Omental fat pad (tissue), 3 donors: ENCODE measurements at regions not wholly inside any gene's neighbourhood (a gene's known extent, or its start where the extent isn't known, plus 50 kb on each side); places are given as distances from the start of the nearest gene placed in this dataset.

Experiments used
- ATAC-seq: fragments of 150-250 bp; one replicate; pipeline ENCODE4 v1.9.1; 2016; ENCODE audit warnings: mild to moderate bottlenecking, moderate library complexity; ENCODE audit not compliant: low FRiP score
- DNase-seq: peaks from one replicate; pipeline ENCODE4 v3.0.0-alpha.2; 2019; ENCODE audit warnings: low spot score
- TF ChIP-seq, protein P1 (sequence below), 3 donors: fragments of 450-650 bp; IDR thresholded peaks; one replicate each; pipeline ENCODE4 v1.5.1; 2016 to 2017; ENCODE audit warnings: antibody characterized with exemption in 3 of 3, mild to moderate bottlenecking in 3 of 3, moderate library complexity in 2 of 3

DNA sequence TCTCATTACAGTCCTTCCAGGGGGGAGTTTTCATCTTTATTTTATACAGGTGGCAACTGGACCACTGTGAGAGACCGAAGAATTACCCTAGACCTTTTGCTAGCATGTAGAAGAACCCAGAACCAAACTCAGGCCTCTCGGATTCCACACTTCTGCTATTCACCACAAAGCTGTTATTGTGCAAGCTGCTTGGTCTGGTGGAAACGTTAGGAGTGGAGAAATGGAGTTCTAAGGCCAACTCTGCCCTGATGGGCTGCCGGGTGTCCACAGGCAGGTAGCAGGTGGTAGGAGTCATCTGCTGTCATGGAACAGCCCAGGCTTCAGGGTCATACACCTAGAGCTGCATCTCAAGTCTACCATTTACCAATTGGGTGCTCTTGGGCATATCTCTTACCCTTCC lies 218.8 kb downstream of the BCL11A start:
- no peak for DNase-seq
- ATAC-seq, result no peak
- TF ChIP-seq, protein P1, sequence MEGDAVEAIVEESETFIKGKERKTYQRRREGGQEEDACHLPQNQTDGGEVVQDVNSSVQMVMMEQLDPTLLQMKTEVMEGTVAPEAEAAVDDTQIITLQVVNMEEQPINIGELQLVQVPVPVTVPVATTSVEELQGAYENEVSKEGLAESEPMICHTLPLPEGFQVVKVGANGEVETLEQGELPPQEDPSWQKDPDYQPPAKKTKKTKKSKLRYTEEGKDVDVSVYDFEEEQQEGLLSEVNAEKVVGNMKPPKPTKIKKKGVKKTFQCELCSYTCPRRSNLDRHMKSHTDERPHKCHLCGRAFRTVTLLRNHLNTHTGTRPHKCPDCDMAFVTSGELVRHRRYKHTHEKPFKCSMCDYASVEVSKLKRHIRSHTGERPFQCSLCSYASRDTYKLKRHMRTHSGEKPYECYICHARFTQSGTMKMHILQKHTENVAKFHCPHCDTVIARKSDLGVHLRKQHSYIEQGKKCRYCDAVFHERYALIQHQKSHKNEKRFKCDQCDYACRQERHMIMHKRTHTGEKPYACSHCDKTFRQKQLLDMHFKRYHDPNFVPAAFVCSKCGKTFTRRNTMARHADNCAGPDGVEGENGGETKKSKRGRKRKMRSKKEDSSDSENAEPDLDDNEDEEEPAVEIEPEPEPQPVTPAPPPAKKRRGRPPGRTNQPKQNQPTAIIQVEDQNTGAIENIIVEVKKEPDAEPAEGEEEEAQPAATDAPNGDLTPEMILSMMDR (IDR thresholded peaks at IDR 0.05), result no peak

DNA sequence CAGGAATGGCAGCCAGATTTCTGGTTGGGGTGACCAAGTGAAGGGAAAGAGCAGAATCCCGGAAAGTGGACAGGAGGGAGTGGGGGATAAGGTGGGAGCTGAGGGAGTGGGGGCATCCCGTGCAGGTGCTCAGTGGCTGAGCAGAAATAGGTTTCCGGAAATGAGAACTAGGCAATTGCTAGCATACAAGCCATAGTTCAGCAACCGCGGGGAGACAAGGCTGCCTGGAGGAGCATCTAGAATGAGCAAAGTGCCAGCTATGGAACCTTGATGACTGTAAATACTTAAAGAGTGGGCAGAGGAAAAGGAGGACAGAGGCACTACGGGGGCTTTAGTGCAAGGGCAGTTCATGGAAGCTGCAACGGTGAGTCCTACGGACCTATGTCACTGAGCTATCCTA lies 220.2 kb downstream of the BCL11A start:
- DNase-seq, result no peak
- TF ChIP-seq, protein P1 (IDR thresholded peaks at IDR 0.05), result no peak

DNA sequence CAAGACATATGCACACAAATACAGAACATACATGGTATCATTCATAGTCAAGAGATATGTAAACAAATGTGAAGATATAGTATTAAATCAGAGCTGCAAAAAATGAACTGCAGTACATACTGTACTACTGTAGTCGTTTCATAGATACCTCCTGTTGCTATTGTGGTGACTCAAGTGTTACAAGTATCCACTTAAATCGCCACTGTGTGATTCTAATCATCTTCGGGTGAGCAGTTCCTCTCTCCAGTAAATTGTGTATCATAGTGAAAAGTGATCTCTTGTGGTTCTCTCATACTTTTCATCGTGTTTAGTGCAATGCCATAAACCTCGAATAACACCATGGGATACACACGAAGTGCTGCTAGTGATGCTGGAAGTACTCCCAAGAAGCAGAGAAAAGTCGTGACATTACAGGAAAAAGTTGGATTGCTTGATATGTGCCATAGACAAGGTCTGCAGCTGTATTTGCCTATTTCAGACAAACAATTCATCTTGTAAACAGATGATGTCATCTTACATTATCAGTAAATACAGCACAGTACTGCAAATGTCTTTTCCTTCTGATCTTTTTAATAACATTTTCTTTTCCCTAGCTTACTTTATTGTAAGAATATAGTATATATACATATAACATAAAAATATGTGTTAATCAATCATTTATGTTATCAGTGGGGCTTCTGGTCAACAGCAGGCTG lies 222.2 kb downstream of the BCL11A start:
- DNase-seq (no peak), ATAC-seq (no peak)
- TF ChIP-seq, protein P1 (IDR thresholded peaks at IDR 0.05), result no peak

More for the DNA sequence above, 220.2 kb downstream of the BCL11A start:
- no peak for ATAC-seq

DNA sequence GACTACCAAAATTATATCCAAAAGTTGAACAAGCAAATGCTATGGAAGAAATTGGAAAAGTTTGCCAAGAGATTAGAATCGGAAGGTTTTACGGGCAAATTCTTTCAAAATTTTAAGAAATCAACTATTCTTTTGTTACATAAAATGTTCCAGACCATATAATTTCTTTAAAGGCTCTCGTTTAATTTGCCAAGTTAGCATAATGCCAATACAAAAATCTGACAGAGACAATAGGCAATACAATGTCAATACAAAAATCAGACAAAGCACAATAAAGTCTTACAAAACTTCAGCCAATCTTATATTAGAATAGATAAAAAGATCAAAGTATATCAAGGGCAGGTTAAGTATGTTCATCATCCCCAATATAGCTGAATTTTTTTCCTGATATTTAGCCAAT lies 224.2 kb downstream of the BCL11A start:
- ATAC-seq (no peak), DNase-seq (no peak)
- TF ChIP-seq, protein P1 (IDR thresholded peaks at IDR 0.05), result no peak

DNA sequence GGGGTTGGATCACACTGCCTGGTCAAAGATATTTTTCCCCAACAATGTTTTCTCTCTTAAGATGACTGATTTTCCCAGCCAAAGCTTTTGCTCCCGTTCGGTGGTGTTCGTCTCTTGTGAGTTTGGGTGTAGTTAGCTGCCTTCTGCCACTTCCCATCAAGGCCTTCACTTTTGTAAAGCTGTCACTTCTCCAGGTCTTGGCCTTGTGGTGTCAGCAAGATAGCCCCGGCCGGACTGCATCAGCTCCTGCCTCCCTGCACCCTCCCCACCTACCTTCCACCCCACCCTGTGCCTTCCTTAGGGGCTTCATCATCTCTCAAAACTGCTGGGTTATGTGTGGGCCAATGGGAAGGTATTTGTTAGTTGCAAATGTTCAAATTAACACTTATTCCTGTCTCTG lies 228.9 kb downstream of the BCL11A start:
- ATAC-seq (no peak), DNase-seq (no peak)
- TF ChIP-seq, protein P1 (IDR thresholded peaks at IDR 0.05), result no peak

DNA sequence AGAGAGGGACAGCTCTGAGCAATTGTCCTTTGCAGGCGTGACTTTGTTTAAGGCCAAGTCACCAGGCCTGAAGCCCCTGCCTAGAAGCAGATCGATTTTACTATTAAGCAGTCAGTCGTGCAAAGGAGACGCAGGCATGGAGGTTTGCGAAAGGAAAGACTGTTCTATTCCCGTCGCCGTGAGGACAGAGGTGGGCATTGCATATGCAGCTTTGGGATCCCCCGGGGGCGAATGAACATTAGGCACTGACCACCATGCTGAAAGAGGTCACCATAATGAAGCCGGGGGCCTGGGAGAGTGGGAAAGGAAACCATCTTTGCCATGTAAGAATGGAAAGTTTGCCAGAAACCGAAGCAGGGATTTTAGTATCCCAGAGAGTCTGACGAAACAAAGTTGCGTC lies 231.6 kb downstream of the BCL11A start:
- ATAC-seq, result no peak
- DNase-seq, result no peak
- TF ChIP-seq, protein P1 (IDR thresholded peaks at IDR 0.05), result no peak

DNA sequence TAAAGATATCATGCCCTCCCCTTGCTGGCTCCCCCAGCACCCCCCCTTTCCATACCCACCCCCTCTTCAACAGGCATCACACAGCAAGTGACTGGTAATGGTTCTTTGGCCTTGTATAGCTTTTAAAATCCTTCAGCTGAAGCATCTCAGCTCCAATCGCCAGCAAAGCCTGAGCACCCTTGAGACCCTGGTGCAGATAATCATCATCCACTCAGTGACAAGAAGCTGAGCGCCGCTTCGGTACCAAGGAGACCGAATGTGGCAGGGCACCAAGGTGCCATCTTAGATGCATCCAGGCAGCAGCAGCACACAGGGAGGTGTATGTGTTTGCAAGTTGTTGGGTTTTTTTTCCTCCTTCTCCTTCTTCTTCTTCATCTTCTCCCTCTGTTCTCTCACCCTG lies 232.7 kb downstream of the BCL11A start:
- TF ChIP-seq, protein P1 (IDR thresholded peaks at IDR 0.05), result no peak

More for the DNA sequence above, 232.7 kb downstream of the BCL11A start:
- ATAC-seq (no peak), DNase-seq (no peak)
